NK-92 (cell line): ENCODE measurements at regions not wholly inside any gene's neighbourhood (a gene's known extent, or its start where the extent isn't known, plus 50 kb on each side); places are given as distances from the start of the nearest gene placed in this dataset.
"Not testable (repeated sequence)": the region's sequence is repeated elsewhere in the genome, so short reads cannot be mapped to it uniquely, and the experiment has no call there.

Experiments
- DNase-seq: peaks from one replicate; lab custom pipeline; 2025; ENCODE audit not compliant: unreplicated experiment; lab: John Stamatoyannopoulos, UW

GRCh38 chr2:194870974-194871535, 786.0 kb upstream of the SLC39A10 start:
- DNase-seq = no peak

- no peak for DNase-seq
Measured at GRCh38 chr2:194867328-194867727, 789.7 kb upstream of the SLC39A10 start.

GRCh38 chr2:194854941-194855340, 802.1 kb upstream of the SLC39A10 start:
- no peak for DNase-seq

- no peak for DNase-seq
Measured at GRCh38 chr2:194842871-194843270, 814.2 kb upstream of the SLC39A10 start.

- DNase-seq = not testable (repeated sequence)
Measured at GRCh38 chr2:194834371-194834770, 822.7 kb upstream of the SLC39A10 start.

- DNase-seq = no peak
Measured at GRCh38 chr2:194826241-194826640, 830.8 kb upstream of the SLC39A10 start.

- no peak for DNase-seq
Measured at GRCh38 chr2:194824450-194824849, 832.6 kb upstream of the SLC39A10 start.

GRCh38 chr2:194822657-194823056, 834.4 kb upstream of the SLC39A10 start:
- no peak for DNase-seq

- DNase-seq = no peak
Measured at GRCh38 chr2:194822097-194822496, 834.9 kb upstream of the SLC39A10 start.

GRCh38 chr2:194819367-194819766, 837.7 kb upstream of the SLC39A10 start:
- no peak for DNase-seq

- no peak for DNase-seq
Measured at GRCh38 chr2:194815475-194815874, 841.6 kb upstream of the SLC39A10 start.

- no peak for DNase-seq
Measured at GRCh38 chr2:194802589-194802988, 854.4 kb upstream of the SLC39A10 start.

GRCh38 chr2:194787071-194787470, 870.0 kb upstream of the SLC39A10 start:
- DNase-seq = not testable (repeated sequence)

GRCh38 chr2:194771394-194771793, 885.6 kb upstream of the SLC39A10 start:
- DNase-seq = not testable (repeated sequence)

GRCh38 chr2:194769030-194769429, 888.0 kb upstream of the SLC39A10 start:
- DNase-seq = no peak

- DNase-seq = no peak
Measured at GRCh38 chr2:194765723-194766122, 891.3 kb upstream of the SLC39A10 start.

GRCh38 chr2:194750926-194751325, 906.1 kb upstream of the SLC39A10 start:
- no peak for DNase-seq

- no peak for DNase-seq
Measured at GRCh38 chr2:194745557-194746146, 911.4 kb upstream of the SLC39A10 start.

GRCh38 chr2:194742706-194743105, 914.3 kb upstream of the SLC39A10 start:
- no peak for DNase-seq

GRCh38 chr2:194739217-194739616, 917.8 kb upstream of the SLC39A10 start:
- no peak for DNase-seq

- DNase-seq = no peak
Measured at GRCh38 chr2:194735837-194736542, 921.0 kb upstream of the SLC39A10 start.

- DNase-seq = no peak
Measured at GRCh38 chr2:194730266-194730665, 926.8 kb upstream of the SLC39A10 start.
